Tibial nerve (tissue), 4 donors: ENCODE measurements at regions not wholly inside any gene's neighbourhood (a gene's known extent, or its start where the extent isn't known, plus 50 kb on each side); places are given as distances from the start of the nearest gene placed in this dataset.

Experiments
- DNase-seq, 2 donors: peaks; one replicate each; pipeline ENCODE4 v3.0.0-alpha.2; 2019; ENCODE audit warnings: low spot score in 2 of 2
- H3K27ac ChIP-seq, 4 donors: fragments of 200-600 bp; sonication (generic) in 3 of 4; one replicate each; pipeline ENCODE4 v1.5.1; 2017 to 2019; ENCODE audit warnings: mild to moderate bottlenecking in 1 of 4
- H3K27me3 ChIP-seq, 2 donors: fragments of 200-600 bp; sonication (generic) in 1 of 2; one replicate each; pipeline versions ENCODE4 v1.5.1 to v1.6.0; 2017 to 2019
- H3K36me3 ChIP-seq, 3 donors: fragments of 200-600 bp; sonication (generic); one replicate each; pipeline ENCODE4 v1.5.1; 2018 to 2019
- H3K4me1 ChIP-seq, 4 donors: fragments of 200-600 bp; sonication (generic) in 3 of 4; one replicate each; pipeline ENCODE4 v1.5.1; 2017 to 2019
- H3K4me3 ChIP-seq, 4 donors: fragments of 200-600 bp; sonication (generic) in 3 of 4; one replicate each; pipeline ENCODE4 v1.5.1; 2017 to 2019; ENCODE audit warnings: mild to moderate bottlenecking in 1 of 4, moderate library complexity in 1 of 4
- H3K9me3 ChIP-seq, 4 donors: fragments of 200-600 bp; sonication (generic) in 3 of 4; one replicate each; pipeline ENCODE4 v1.5.1; 2017 to 2019
- EP300 ChIP-seq, 2 donors: sonication (generic); formaldehyde crosslinking; IDR thresholded peaks; one replicate each; pipeline ENCODE4 v1.6.1; 2017; ENCODE audit warnings: antibody characterized with exemption in 2 of 2, mild to moderate bottlenecking in 1 of 2
- POLR2A ChIP-seq, 2 donors: fragments of 450-650 bp; IDR thresholded peaks; one replicate each; pipeline ENCODE4 v1.6.1; 2017; ENCODE audit warnings: antibody characterized with exemption in 2 of 2, mild to moderate bottlenecking in 2 of 2, moderate library complexity in 2 of 2
- WGBS, 2 donors: methylation state at CpG; one replicate each; pipeline ENCODE4 v1.1.5; 2018; 5-methylcytosine and 5-hydroxymethylcytosine counted together
- TF ChIP-seq, protein P1 (sequence below), 5 experiments: fragments of 200-600 bp in 3 of 5; fragments of 450-650 bp in 2 of 5; sonication (generic) in 3 of 5; IDR thresholded peaks; one replicate each; pipeline ENCODE4 v1.5.1; 2016 to 2019; ENCODE audit warnings: antibody characterized with exemption in 5 of 5, mild to moderate bottlenecking in 3 of 5, moderate library complexity in 2 of 5

- DNase-seq, result no peak
- Histone ChIP-seq H3K36me3 (no peaks in the 10 kb centered on the region), H3K9me3 (no peaks in the 10 kb centered on the region), H3K4me3 (no peak overlapping the region), H3K4me1 (peaks cover 0 to 10% (median 0%) of the 10 kb centered on the region in 4 donors), H3K27ac (no peak overlapping the region), H3K27me3 (no peaks in the 10 kb centered on the region)
- TF ChIP-seq POLR2A (IDR thresholded peaks at IDR 0.05) (no peak), EP300 (IDR thresholded peaks at IDR 0.05) (no peak)
- TF ChIP-seq, protein P1, sequence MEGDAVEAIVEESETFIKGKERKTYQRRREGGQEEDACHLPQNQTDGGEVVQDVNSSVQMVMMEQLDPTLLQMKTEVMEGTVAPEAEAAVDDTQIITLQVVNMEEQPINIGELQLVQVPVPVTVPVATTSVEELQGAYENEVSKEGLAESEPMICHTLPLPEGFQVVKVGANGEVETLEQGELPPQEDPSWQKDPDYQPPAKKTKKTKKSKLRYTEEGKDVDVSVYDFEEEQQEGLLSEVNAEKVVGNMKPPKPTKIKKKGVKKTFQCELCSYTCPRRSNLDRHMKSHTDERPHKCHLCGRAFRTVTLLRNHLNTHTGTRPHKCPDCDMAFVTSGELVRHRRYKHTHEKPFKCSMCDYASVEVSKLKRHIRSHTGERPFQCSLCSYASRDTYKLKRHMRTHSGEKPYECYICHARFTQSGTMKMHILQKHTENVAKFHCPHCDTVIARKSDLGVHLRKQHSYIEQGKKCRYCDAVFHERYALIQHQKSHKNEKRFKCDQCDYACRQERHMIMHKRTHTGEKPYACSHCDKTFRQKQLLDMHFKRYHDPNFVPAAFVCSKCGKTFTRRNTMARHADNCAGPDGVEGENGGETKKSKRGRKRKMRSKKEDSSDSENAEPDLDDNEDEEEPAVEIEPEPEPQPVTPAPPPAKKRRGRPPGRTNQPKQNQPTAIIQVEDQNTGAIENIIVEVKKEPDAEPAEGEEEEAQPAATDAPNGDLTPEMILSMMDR (IDR thresholded peaks at IDR 0.05), result no peak
- 82 to 89% methylated on average over 4 of the region's 4 CpGs for WGBS, 2 donors
Observed at GRCh38 chr19:31781542-31781941, 432.3 kb upstream of the TSHZ3 start.

DNA sequence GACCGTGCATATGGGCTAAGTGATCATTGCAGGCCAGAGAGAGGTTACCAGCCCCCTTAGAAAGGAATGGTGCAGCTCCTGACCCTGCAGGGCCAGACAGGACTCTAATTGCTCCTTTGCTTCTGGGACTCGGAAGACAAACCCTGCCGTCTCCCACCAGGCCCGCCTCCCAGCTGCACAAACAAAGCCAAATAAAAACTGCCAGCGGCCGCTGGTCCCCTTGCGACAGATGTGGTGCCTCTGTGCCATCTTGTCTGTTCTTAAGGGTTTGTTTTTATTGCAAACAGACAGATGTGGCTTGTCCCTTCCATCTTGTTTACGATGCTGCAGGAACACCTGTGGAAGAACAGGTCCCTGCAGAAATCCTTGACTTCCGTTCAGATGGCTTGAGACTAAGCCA lies 434.4 kb upstream of the TSHZ3 start:
- no peak overlapping the region for H3K4me3 ChIP-seq
- TF ChIP-seq EP300 (IDR thresholded peaks at IDR 0.05), result no peak
- TF ChIP-seq, protein P1 (IDR thresholded peaks at IDR 0.05), result no peak
- TF ChIP-seq POLR2A (IDR thresholded peaks at IDR 0.05), result no peak
- no peak overlapping the region for H3K27ac ChIP-seq
- DNase-seq, result no peak
- no peaks in the 10 kb centered on the region for H3K9me3 ChIP-seq
- no peaks in the 10 kb centered on the region for H3K27me3 ChIP-seq
- 23 to 36% methylated on average over 9 of the region's 9 CpGs for WGBS, 2 donors
- H3K36me3 ChIP-seq, result no peaks in the 10 kb centered on the region
- peaks cover 0 to 10% (median 0%) of the 10 kb centered on the region in 4 donors for H3K4me1 ChIP-seq

DNA sequence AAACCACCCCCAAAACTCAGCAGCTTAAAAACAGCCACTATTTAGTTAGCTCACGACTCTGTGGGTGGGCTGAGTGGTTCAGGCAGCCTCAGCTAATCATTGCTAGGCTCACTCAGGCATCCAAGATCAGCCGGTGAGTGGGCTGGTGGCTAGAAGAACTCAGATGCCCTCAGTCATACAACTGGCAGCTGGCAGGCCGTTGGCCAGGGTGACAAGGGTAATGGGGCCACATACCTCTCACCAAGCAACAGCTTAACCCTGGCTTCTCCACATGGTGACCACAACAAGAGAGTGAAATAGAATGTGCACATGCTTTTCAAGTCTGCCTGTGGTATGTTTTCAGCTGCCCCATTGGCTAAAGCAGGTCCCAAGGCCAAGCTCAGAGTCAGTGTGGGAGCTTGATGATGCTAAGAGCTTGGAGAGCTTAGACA lies 435.4 kb upstream of the TSHZ3 start:
- no peak for TF ChIP-seq POLR2A (IDR thresholded peaks at IDR 0.05)
- TF ChIP-seq, protein P1 (IDR thresholded peaks at IDR 0.05), result no peak
- TF ChIP-seq EP300 (IDR thresholded peaks at IDR 0.05), result peak in 1 of 2 donors; percentile 41

GRCh38 chr19:31801611-31802010 lies 452.4 kb upstream of the TSHZ3 start:
- Histone ChIP-seq H3K27me3 (no peaks in the 10 kb centered on the region), H3K27ac (no peak overlapping the region), H3K4me3 (no peak overlapping the region), H3K36me3 (no peaks in the 10 kb centered on the region), H3K4me1 (no peaks in the 10 kb centered on the region), H3K9me3 (peaks cover 0 to 6% (median 0%) of the 10 kb centered on the region in 4 donors)
- no peak for DNase-seq
- 74 to 76% methylated on average over 4 of the region's 4 CpGs for WGBS, 2 donors
- TF ChIP-seq EP300 (IDR thresholded peaks at IDR 0.05), result no peak
- TF ChIP-seq, protein P1 (IDR thresholded peaks at IDR 0.05), result no peak
- no peak for TF ChIP-seq POLR2A (IDR thresholded peaks at IDR 0.05)

More for the DNA sequence above, 435.4 kb upstream of the TSHZ3 start:
- H3K4me3 ChIP-seq, result no peak overlapping the region
- H3K4me1 ChIP-seq, result peaks cover 0 to 10% (median 0%) of the 10 kb centered on the region in 4 donors
- no peaks in the 10 kb centered on the region for H3K27me3 ChIP-seq
- 15 to 27% methylated on average over 3 of the region's 3 CpGs for WGBS, 2 donors
- peak; percentile 27 to 30 for DNase-seq
- H3K36me3 ChIP-seq, result no peaks in the 10 kb centered on the region
- H3K9me3 ChIP-seq, result no peaks in the 10 kb centered on the region
- H3K27ac ChIP-seq, result peak overlapping the region in 2 of 4 donors; percentile 28 to 56

DNA sequence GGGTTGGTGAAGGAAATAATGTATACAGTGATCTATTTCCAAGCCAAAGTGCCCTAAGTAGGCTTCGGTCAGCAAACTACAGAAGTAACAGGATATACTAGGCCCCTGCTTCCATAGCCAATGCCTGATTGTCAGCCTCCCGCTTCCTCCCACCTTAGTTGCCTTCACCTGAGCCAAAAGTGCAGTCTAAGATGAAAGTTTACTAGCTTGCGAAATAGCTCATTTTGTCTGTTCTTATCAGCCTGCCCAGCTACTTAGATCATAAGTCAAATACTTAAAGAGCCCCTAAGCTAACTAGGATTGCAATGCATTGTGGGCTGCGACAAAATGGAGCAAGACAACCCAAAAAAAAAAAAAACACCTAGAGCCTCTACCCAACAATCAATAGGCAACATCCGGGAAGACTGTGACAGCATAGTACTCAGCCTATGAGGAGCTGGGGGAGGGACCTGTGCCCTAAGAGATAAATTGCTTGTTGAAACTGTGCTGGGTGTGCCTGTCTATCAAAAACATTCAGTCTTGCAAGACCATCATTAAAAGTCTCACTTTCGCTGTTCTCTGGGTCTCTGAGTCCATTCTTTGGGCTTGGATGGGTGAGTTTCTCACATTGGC lies 454.7 kb upstream of the TSHZ3 start:
- WGBS, 2 donors, result 83 to 95% methylated on average over 6 of the region's 6 CpGs
- no peaks in the 10 kb centered on the region for H3K4me1 ChIP-seq
- no peaks in the 10 kb centered on the region for H3K36me3 ChIP-seq
- DNase-seq, result no peak
- H3K27ac ChIP-seq, result no peak overlapping the region
- TF ChIP-seq POLR2A (IDR thresholded peaks at IDR 0.05) (no peak), EP300 (IDR thresholded peaks at IDR 0.05) (no peak)
- TF ChIP-seq, protein P1 (IDR thresholded peaks at IDR 0.05), result no peak
- no peaks in the 10 kb centered on the region for H3K27me3 ChIP-seq
- no peaks in the 10 kb centered on the region for H3K9me3 ChIP-seq
- H3K4me3 ChIP-seq, result no peak overlapping the region
